PC-3 (cell line): ENCODE measurements at regions not wholly inside any gene's neighbourhood (a gene's known extent, or its start where the extent isn't known, plus 50 kb on each side); places are given as distances from the start of the nearest gene placed in this dataset.

Experiments used
- CTCF ChIP-seq: fragments of 300-600 bp; sonication (generic); conservative IDR thresholded peaks from 2 replicates; pipeline ENCODE4 v1.5.1; 2017; ENCODE audit warnings: antibody characterized with exemption, low read depth, mild to moderate bottlenecking, low read length
- EZH2 ChIP-seq: fragments of 300-600 bp; sonication (generic); IDR thresholded peaks from one replicate; pipeline ENCODE4 v1.6.1; 2017; ENCODE audit warnings: antibody characterized with exemption, mild to moderate bottlenecking, low read length; ENCODE audit not compliant: unreplicated experiment

GRCh38 chr11:38547462-38547861, 1949.4 kb upstream of the RAG2 start:
- TF ChIP-seq CTCF (no peak), EZH2 (no peak)
